Sigmoid colon (tissue), 6 donors: ENCODE measurements at regions not wholly inside any gene's neighbourhood (a gene's known extent, or its start where the extent isn't known, plus 50 kb on each side); places are given as distances from the start of the nearest gene placed in this dataset.
"Not testable (repeated sequence)": the region's sequence is repeated elsewhere in the genome, so short reads cannot be mapped to it uniquely, and the experiment has no call there.

Source experiments
- DNase-seq: peaks from one replicate; pipeline ENCODE4 v3.0.0-alpha.2; 2019
- H3K27ac ChIP-seq, 4 donors: fragments of 200-600 bp; sonication (generic); one replicate each; pipeline ENCODE4 v1.5.1; 2016 to 2019; ENCODE audit warnings: mild to moderate bottlenecking in 1 of 4
- H3K27me3 ChIP-seq, 3 donors: fragments of 200-600 bp; sonication (generic); one replicate each; pipeline ENCODE4 v1.5.1; 2019; ENCODE audit warnings: mild to moderate bottlenecking in 1 of 3
- H3K36me3 ChIP-seq, 4 donors: fragments of 200-600 bp; sonication (generic); one replicate each; pipeline ENCODE4 v1.5.1; 2016 to 2019
- H3K4me1 ChIP-seq, 4 donors: fragments of 200-600 bp; sonication (generic); one replicate each; pipeline ENCODE4 v1.5.1; 2017 to 2019
- H3K4me3 ChIP-seq, 4 donors: fragments of 200-600 bp; sonication (generic); one replicate each; pipeline ENCODE4 v1.5.1; 2017 to 2019; ENCODE audit warnings: mild to moderate bottlenecking in 2 of 4, moderate library complexity in 1 of 4
- H3K9me3 ChIP-seq, 4 donors: fragments of 200-600 bp in 3 of 4; sonication (generic) in 3 of 4; one replicate each; pipeline versions ENCODE4 v1.5.1 to v1.6.1; 2013 to 2019
- EP300 ChIP-seq, 4 donors: sonication (generic); formaldehyde crosslinking; IDR thresholded peaks; one replicate each; pipeline ENCODE4 v1.6.1; 2017; ENCODE audit warnings: antibody characterized with exemption in 4 of 4
- POLR2A ChIP-seq, 2 donors: fragments of 450-650 bp; IDR thresholded peaks; one replicate each; pipeline ENCODE4 v1.6.1; 2016; ENCODE audit warnings: antibody characterized with exemption in 2 of 2, mild to moderate bottlenecking in 2 of 2, moderate library complexity in 2 of 2
- POLR2AphosphoS5 ChIP-seq, 4 donors: sonication (generic); formaldehyde crosslinking; IDR thresholded peaks; one replicate each; pipeline ENCODE4 v1.6.1; 2017; ENCODE audit warnings: antibody characterized with exemption in 4 of 4
- WGBS, 2 donors: extraction: QIAGEN DNeasy Blood & Tissue Kit; methylation state at CpG; one replicate each; pipeline ENCODE4 v1.1.7; 2013; 5-methylcytosine and 5-hydroxymethylcytosine counted together
- intact Hi-C: fragments of 100-400 bp; cut with DNase I; formaldehyde crosslinking; loops from one replicate; pipeline ENCODE4 v1.15.1; 2023
- TF ChIP-seq, protein P1 (sequence below), 4 experiments: fragments of 450-650 bp in 3 of 4; fragments of 200-600 bp in 1 of 4; IDR thresholded peaks; one replicate each; pipeline ENCODE4 v1.5.1; 2016 to 2019; ENCODE audit warnings: antibody characterized with exemption in 4 of 4, mild to moderate bottlenecking in 3 of 4, moderate library complexity in 2 of 4
- donor health status: healthy with polysubstance abuse.
- donor health status: healthy.

DNA sequence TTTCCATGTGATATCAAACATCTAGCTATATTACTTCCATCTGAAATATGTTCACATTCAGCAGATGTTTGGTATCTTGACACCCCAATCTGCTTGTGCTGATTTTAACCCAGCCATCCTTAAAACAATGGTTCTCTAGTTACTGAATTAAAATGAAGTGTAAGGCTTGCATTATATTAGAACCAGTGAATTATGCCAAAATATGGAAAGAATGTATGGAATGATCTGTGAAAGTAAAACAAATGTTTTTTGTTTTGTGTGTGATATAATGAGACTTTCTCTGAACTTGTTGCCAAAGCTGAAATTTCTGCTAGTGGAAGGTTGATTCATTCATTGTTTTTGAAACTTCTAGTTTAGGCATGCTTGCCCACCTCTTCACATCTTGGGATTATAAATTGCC lies 317.1 kb downstream of the MEX3B start:
- H3K27ac ChIP-seq, result no peak overlapping the region
- no peak overlapping the region for H3K4me3 ChIP-seq
- no peak for DNase-seq
- H3K9me3 ChIP-seq, result no peaks in the 10 kb centered on the region
- H3K4me1 ChIP-seq, result peaks cover 0 to 28% (median 26%) of the 10 kb centered on the region in 4 donors
- intact Hi-C loops, result no loop called here
- TF ChIP-seq, protein P1, sequence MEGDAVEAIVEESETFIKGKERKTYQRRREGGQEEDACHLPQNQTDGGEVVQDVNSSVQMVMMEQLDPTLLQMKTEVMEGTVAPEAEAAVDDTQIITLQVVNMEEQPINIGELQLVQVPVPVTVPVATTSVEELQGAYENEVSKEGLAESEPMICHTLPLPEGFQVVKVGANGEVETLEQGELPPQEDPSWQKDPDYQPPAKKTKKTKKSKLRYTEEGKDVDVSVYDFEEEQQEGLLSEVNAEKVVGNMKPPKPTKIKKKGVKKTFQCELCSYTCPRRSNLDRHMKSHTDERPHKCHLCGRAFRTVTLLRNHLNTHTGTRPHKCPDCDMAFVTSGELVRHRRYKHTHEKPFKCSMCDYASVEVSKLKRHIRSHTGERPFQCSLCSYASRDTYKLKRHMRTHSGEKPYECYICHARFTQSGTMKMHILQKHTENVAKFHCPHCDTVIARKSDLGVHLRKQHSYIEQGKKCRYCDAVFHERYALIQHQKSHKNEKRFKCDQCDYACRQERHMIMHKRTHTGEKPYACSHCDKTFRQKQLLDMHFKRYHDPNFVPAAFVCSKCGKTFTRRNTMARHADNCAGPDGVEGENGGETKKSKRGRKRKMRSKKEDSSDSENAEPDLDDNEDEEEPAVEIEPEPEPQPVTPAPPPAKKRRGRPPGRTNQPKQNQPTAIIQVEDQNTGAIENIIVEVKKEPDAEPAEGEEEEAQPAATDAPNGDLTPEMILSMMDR (IDR thresholded peaks at IDR 0.05), result no peak
- no peak for TF ChIP-seq POLR2AphosphoS5 (IDR thresholded peaks at IDR 0.05)
- no peak for TF ChIP-seq EP300 (IDR thresholded peaks at IDR 0.05)
- no peak for TF ChIP-seq POLR2A (IDR thresholded peaks at IDR 0.05)
- no peaks in the 10 kb centered on the region for H3K27me3 ChIP-seq
- H3K36me3 ChIP-seq, result no peaks in the 10 kb centered on the region

DNA sequence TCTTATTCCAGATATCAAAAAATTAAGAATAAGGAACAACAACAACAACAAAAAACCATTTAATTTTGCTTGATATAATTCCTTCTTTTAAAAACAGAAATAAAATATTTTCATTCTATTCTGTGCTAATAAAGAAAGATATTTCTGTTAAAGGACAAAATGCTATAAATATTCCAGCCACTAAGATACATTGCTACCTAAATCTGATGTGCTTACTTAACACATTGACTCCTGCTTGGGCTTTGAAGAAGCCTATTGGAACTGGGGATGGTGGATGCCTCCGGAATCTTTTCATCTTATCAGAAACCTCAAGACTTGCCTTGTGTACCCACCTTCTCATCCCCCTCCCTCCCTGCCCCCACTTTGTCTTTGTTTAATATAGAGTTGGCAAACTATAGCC lies 320.2 kb downstream of the MEX3B start:
- intact Hi-C loops, result no loop called here

DNA sequence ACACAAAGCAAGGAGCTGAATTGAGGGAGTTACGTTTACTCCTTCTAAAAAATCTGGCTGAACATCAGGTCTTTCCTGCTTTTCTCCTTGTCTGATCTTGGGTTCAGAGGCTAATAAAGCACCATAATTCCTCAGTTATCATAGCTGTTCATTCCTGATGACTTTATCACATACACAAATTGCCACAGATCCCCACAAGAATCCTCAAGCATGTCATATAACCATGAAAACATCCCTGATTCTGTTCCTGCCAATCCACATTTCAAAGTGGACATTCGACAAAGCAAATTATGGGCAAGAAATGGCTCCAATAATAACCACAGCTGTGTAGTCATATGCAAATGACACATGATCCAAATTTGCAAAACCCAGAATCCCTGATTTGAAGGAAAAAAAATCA lies 321.3 kb downstream of the MEX3B start:
- Histone ChIP-seq H3K27me3 (no peaks in the 10 kb centered on the region), H3K4me3 (no peak overlapping the region), H3K4me1 (peaks cover 0 to 38% (median 34%) of the 10 kb centered on the region in 4 donors), H3K36me3 (no peaks in the 10 kb centered on the region), H3K27ac (peak overlapping the region in 3 of 4 donors; percentile 9 to 14 (median 11)), H3K9me3 (no peaks in the 10 kb centered on the region)
- 63 to 75% methylated on average over 2 of the region's 2 CpGs for WGBS, 2 donors
- intact Hi-C loops, result no loop called here
- DNase-seq, result no peak
- TF ChIP-seq POLR2AphosphoS5 (IDR thresholded peaks at IDR 0.05) (no peak), EP300 (IDR thresholded peaks at IDR 0.05) (no peak), POLR2A (IDR thresholded peaks at IDR 0.05) (no peak)
- TF ChIP-seq, protein P1 (IDR thresholded peaks at IDR 0.05), result no peak

More for the DNA sequence above, 320.2 kb downstream of the MEX3B start:
- no peaks in the 10 kb centered on the region for H3K9me3 ChIP-seq
- no peaks in the 10 kb centered on the region for H3K36me3 ChIP-seq
- no peaks in the 10 kb centered on the region for H3K27me3 ChIP-seq
- no peak overlapping the region for H3K27ac ChIP-seq
- H3K4me1 ChIP-seq, result peaks cover 0 to 38% (median 34%) of the 10 kb centered on the region in 4 donors
- TF ChIP-seq POLR2AphosphoS5 (IDR thresholded peaks at IDR 0.05) (no peak), POLR2A (IDR thresholded peaks at IDR 0.05) (no peak), EP300 (IDR thresholded peaks at IDR 0.05) (no peak)
- TF ChIP-seq, protein P1 (IDR thresholded peaks at IDR 0.05), result no peak
- H3K4me3 ChIP-seq, result no peak overlapping the region
- no peak for DNase-seq
- 86 to 94% methylated on average over 1 of the region's 1 CpG for WGBS, 2 donors

DNA sequence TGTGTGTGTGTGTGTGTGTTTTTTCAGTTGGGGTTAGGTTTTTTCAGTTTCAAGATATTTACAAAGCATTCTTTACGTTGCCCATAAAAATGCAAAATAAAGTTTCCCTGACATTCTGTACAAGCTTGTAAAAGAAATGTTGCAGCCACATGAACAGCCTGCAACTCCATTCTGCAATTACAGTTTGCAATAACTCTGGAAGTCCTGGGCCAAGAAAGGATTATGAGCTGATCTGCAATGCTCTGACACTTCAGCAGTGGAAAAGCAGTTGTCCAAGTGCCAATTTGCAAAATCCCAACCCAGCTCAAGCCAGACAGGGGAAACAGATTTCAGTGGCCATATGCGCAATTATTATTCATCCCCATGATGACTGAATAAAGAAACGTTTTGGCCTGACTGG lies 322.1 kb downstream of the MEX3B start:
- H3K4me1 ChIP-seq, result peaks cover 0 to 38% (median 34%) of the 10 kb centered on the region in 4 donors
- no peak overlapping the region for H3K4me3 ChIP-seq
- intact Hi-C loops, result no loop called here
- H3K27ac ChIP-seq, result peak overlapping the region in 3 of 4 donors; percentile 9 to 14 (median 11)
- WGBS, 2 donors, result 55 to 60% methylated on average over 3 of the region's 3 CpGs
- no peaks in the 10 kb centered on the region for H3K27me3 ChIP-seq
- no peaks in the 10 kb centered on the region for H3K9me3 ChIP-seq
- H3K36me3 ChIP-seq, result no peaks in the 10 kb centered on the region
- DNase-seq, result no peak
- no peak for TF ChIP-seq EP300 (IDR thresholded peaks at IDR 0.05)
- no peak for TF ChIP-seq POLR2A (IDR thresholded peaks at IDR 0.05)
- TF ChIP-seq POLR2AphosphoS5 (IDR thresholded peaks at IDR 0.05), result no peak
- TF ChIP-seq, protein P1 (IDR thresholded peaks at IDR 0.05), result no peak

DNA sequence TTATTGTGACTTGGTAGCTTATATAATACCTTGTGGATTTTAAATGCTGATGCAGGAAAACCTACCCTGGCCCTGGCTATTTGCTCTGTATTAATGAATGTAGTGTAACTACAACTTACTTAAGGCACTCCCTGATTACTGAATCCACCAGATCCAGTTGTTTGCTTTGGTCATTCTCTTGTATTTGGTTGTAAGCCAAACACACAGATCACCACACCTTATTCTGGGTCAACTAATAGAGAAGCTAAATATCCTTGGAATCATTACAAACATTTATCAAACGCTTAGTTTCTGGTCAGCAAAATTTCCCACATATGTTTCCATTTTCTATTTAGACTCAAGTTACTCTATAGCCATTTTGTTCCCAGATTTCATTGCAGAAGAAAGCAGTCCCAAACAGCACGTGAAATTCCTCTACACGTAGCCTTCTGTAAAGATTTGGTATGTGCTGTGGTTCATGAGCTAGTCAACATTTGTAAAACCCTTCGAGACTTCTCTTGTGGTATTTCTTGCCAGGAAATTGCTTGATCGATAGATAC lies 322.6 kb downstream of the MEX3B start:
- DNase-seq, result no peak
- no peak for TF ChIP-seq POLR2AphosphoS5 (IDR thresholded peaks at IDR 0.05)
- no peak for TF ChIP-seq POLR2A (IDR thresholded peaks at IDR 0.05)
- no peak for TF ChIP-seq EP300 (IDR thresholded peaks at IDR 0.05)
- TF ChIP-seq, protein P1 (IDR thresholded peaks at IDR 0.05), result no peak
- H3K27ac ChIP-seq, result no peak overlapping the region
- no peaks in the 10 kb centered on the region for H3K9me3 ChIP-seq
- H3K4me3 ChIP-seq, result no peak overlapping the region
- H3K27me3 ChIP-seq, result no peaks in the 10 kb centered on the region
- peaks cover 0 to 38% (median 34%) of the 10 kb centered on the region in 4 donors for H3K4me1 ChIP-seq
- intact Hi-C loops, result no loop called here
- no peaks in the 10 kb centered on the region for H3K36me3 ChIP-seq
- WGBS, 2 donors, result 59 to 60% methylated on average over 5 of the region's 5 CpGs

DNA sequence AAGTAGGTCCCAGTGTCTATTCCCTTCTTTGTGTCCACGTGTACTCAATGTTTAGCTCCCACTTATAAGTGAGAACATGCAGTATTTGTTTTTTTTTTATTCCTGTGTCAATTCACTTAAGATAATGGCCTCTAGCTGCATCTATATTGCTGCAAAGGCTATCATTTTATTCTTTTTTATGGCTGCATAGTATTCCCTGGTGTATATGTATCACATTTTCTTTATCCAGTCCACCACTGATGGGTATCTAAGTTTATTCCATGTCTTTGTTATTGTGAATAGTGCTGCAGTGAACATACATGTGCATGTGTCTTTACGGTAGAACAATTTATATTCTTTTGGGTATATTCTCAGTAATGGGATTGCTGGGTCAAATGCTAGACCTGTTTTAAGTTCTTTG lies 329.4 kb downstream of the MEX3B start:
- intact Hi-C loops, H3K4me1 ChIP-seq, H3K36me3 ChIP-seq, H3K27me3 ChIP-seq, H3K27ac ChIP-seq, DNase-seq, H3K9me3 ChIP-seq, H3K4me3 ChIP-seq: not testable (repeated sequence)
- 89 to 92% methylated on average over 2 of the region's 2 CpGs for WGBS, 2 donors
